Liver (tissue), 7 donors: ENCODE measurements at regions not wholly inside any gene's neighbourhood (a gene's known extent, or its start where the extent isn't known, plus 50 kb on each side); places are given as distances from the start of the nearest gene placed in this dataset.

Source experiments
- DNase-seq: peaks from one replicate; pipeline ENCODE4 v3.0.0-alpha.2; 2017; ENCODE audit warnings: low spot score
- H3K27ac ChIP-seq, 2 donors: one replicate each; pipeline ENCODE4 v1.7.0; 2013; ENCODE audit warnings: inconsistent platforms in 2 of 2, low read length in 2 of 2, control low read depth in 1 of 2, low read depth in 1 of 2, mild to moderate bottlenecking in 1 of 2
- H3K27me3 ChIP-seq, 4 donors: one replicate each; pipeline versions ENCODE4 v1.6.1 to v1.7.0; 2013; ENCODE audit warnings: low read length in 3 of 4, inconsistent platforms in 1 of 4, mild to moderate bottlenecking in 1 of 4, moderate library complexity in 1 of 4; ENCODE audit not compliant: control insufficient read depth in 4 of 4, insufficient read depth in 4 of 4
- H3K36me3 ChIP-seq, 4 donors: one replicate each; pipeline versions ENCODE4 v1.6.1 to v1.7.0; 2013; ENCODE audit warnings: low read length in 3 of 4, mild to moderate bottlenecking in 3 of 4, low read depth in 1 of 4, moderate library complexity in 1 of 4; ENCODE audit not compliant: control insufficient read depth in 4 of 4, insufficient read depth in 3 of 4
- H3K4me1 ChIP-seq, 4 donors: one replicate each; pipeline versions ENCODE4 v1.6.1 to v1.7.0; 2013; ENCODE audit warnings: low read length in 3 of 4, mild to moderate bottlenecking in 3 of 4, moderate library complexity in 1 of 4; ENCODE audit not compliant: control insufficient read depth in 4 of 4, insufficient read depth in 4 of 4
- H3K4me3 ChIP-seq, 3 donors: one replicate each; pipeline versions ENCODE4 v1.6.1 to v1.7.0; 2013; ENCODE audit warnings: low read length in 3 of 3, control low read depth in 1 of 3, low read depth in 1 of 3, mild to moderate bottlenecking in 1 of 3
- H3K9ac ChIP-seq, 2 donors: one replicate each; pipeline ENCODE4 v1.7.0; 2013; ENCODE audit warnings: low read length in 2 of 2, mild to moderate bottlenecking in 2 of 2, moderate library complexity in 2 of 2, control low read depth in 1 of 2, low read depth in 1 of 2
- H3K9me3 ChIP-seq, 4 donors: one replicate each; pipeline versions ENCODE4 v1.6.1 to v1.7.0; 2013; ENCODE audit warnings: low read length in 3 of 4; ENCODE audit not compliant: control insufficient read depth in 4 of 4
- EGR1 ChIP-seq, 2 donors: IDR thresholded peaks; 2 replicates each; pipeline ENCODE4 v1.6.1; 2016 to 2018; ENCODE audit warnings: antibody characterized with exemption in 2 of 2, low read depth in 2 of 2
- FOXA1 ChIP-seq: IDR thresholded peaks from 2 replicates; pipeline ENCODE4 v1.6.1; 2016; ENCODE audit warnings: antibody characterized with exemption
- FOXA2 ChIP-seq: IDR thresholded peaks from 2 replicates; pipeline ENCODE4 v1.6.1; 2016; ENCODE audit warnings: antibody characterized with exemption
- GABPA ChIP-seq, 2 donors: IDR thresholded peaks in 1 of 2; conservative IDR thresholded peaks in 1 of 2; 2 replicates each; pipeline ENCODE4 v1.6.1; 2016; ENCODE audit warnings: antibody characterized with exemption in 2 of 2, mild to moderate bottlenecking in 1 of 2, moderate library complexity in 1 of 2
- HNF4A ChIP-seq, 2 donors: conservative IDR thresholded peaks; 2 replicates each; pipeline ENCODE4 v1.6.1; 2016; ENCODE audit warnings: antibody characterized with exemption in 2 of 2, mild to moderate bottlenecking in 2 of 2
- HNF4G ChIP-seq: IDR thresholded peaks from 2 replicates; pipeline ENCODE4 v1.6.1; 2016; ENCODE audit warnings: antibody characterized with exemption
- JUND ChIP-seq, 2 donors: IDR thresholded peaks; 2 replicates each; pipeline ENCODE4 v1.6.1; 2016; ENCODE audit warnings: antibody characterized with exemption in 2 of 2
- NR2F2 ChIP-seq: IDR thresholded peaks from 2 replicates; pipeline ENCODE4 v1.6.1; 2016; ENCODE audit warnings: antibody characterized with exemption
- RAD21 ChIP-seq, 2 donors: IDR thresholded peaks; 2 replicates each; pipeline ENCODE4 v1.6.1; 2016; ENCODE audit warnings: antibody characterized with exemption in 2 of 2, mild to moderate bottlenecking in 2 of 2
- RXRA ChIP-seq, 2 donors: IDR thresholded peaks; 2 replicates each; pipeline ENCODE4 v1.6.1; 2017 to 2018; ENCODE audit warnings: antibody characterized with exemption in 2 of 2, mild to moderate bottlenecking in 1 of 2
- SP1 ChIP-seq: IDR thresholded peaks from 2 replicates; pipeline ENCODE4 v1.6.1; 2018; ENCODE audit warnings: antibody characterized with exemption, mild to moderate bottlenecking
- TAF1 ChIP-seq: conservative IDR thresholded peaks from 2 replicates; pipeline ENCODE4 v1.6.1; 2016; ENCODE audit warnings: antibody characterized with exemption, mild to moderate bottlenecking
- YY1 ChIP-seq: IDR thresholded peaks from 2 replicates; pipeline ENCODE4 v1.6.1; 2016; ENCODE audit warnings: antibody characterized with exemption, mild to moderate bottlenecking
- TF ChIP-seq, protein P1 (sequence below): IDR thresholded peaks from 2 replicates; pipeline ENCODE4 v1.6.1; 2016; ENCODE audit warnings: antibody characterized with exemption
- TF ChIP-seq, protein P2 (sequence below): IDR thresholded peaks from 2 replicates; pipeline ENCODE4 v1.6.1; 2016; ENCODE audit warnings: antibody characterized with exemption
- TF ChIP-seq, protein P3 (sequence below): IDR thresholded peaks from 2 replicates; pipeline ENCODE4 v1.6.1; 2016; ENCODE audit warnings: antibody characterized with exemption
- TF ChIP-seq, protein P4 (sequence below): IDR thresholded peaks from 2 replicates; pipeline ENCODE4 v1.6.1; 2016; ENCODE audit warnings: antibody characterized with exemption, mild to moderate bottlenecking
- TF ChIP-seq, protein P5 (sequence below): fragments of 150-350 bp; IDR thresholded peaks from 2 replicates; pipeline ENCODE4 v1.5.1; 2017; ENCODE audit warnings: improper control_type of control experiment, low read depth, low read length; ENCODE audit not compliant: missing input control
- donor health status: healthy.
- donor health status: healthy.
- donor health status: healthy.
- donor health status: healthy.

DNA sequence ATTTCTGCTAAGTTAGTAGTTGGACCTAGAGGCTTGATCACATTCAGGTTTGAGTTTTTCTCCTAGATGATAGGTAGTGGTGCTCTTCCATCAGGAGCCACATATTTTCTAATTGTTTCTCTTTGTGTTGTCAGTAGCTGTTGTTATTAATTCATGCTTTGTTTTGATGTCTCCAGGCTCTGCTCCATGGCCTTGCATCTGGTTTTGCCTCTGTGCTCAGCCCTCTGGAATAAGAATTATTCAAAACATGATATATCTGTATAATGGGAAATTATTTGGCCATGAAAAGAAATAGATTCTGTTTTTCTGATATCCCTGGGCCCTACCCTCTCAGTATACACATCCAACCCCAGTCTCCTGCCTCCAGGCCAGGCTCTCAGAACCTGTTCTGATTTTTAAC lies 184.8 kb downstream of the CDC5L start:
- Histone ChIP-seq H3K27ac (no peak overlapping the region), H3K9me3 (no peaks in the 10 kb centered on the region), H3K9ac (no peak overlapping the region), H3K36me3 (no peaks in the 10 kb centered on the region), H3K4me1 (no peaks in the 10 kb centered on the region), H3K4me3 (no peak overlapping the region), H3K27me3 (no peaks in the 10 kb centered on the region)
- TF ChIP-seq HNF4A (conservative IDR thresholded peaks at IDR 0.05): no peak
- TF ChIP-seq JUND (IDR thresholded peaks at IDR 0.05): no peak
- no peak for TF ChIP-seq EGR1 (IDR thresholded peaks at IDR 0.05; ENCODE audit: low read depth in 2 of 2)
- TF ChIP-seq, protein P1, sequence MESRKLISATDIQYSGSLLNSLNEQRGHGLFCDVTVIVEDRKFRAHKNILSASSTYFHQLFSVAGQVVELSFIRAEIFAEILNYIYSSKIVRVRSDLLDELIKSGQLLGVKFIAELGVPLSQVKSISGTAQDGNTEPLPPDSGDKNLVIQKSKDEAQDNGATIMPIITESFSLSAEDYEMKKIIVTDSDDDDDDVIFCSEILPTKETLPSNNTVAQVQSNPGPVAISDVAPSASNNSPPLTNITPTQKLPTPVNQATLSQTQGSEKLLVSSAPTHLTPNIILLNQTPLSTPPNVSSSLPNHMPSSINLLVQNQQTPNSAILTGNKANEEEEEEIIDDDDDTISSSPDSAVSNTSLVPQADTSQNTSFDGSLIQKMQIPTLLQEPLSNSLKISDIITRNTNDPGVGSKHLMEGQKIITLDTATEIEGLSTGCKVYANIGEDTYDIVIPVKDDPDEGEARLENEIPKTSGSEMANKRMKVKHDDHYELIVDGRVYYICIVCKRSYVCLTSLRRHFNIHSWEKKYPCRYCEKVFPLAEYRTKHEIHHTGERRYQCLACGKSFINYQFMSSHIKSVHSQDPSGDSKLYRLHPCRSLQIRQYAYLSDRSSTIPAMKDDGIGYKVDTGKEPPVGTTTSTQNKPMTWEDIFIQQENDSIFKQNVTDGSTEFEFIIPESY: no peak
- TF ChIP-seq GABPA (IDR thresholded peaks at IDR 0.05 in 1 of 2, conservative IDR thresholded peaks at IDR 0.05 in 1 of 2): no peak
- no peak for TF ChIP-seq YY1
- TF ChIP-seq SP1: no peak
- TF ChIP-seq FOXA2: no peak
- TF ChIP-seq, protein P2, sequence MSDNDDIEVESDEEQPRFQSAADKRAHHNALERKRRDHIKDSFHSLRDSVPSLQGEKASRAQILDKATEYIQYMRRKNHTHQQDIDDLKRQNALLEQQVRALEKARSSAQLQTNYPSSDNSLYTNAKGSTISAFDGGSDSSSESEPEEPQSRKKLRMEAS: no peak
- TF ChIP-seq TAF1: no peak
- TF ChIP-seq NR2F2: no peak
- TF ChIP-seq RXRA (IDR thresholded peaks at IDR 0.05): no peak
- TF ChIP-seq, protein P3, sequence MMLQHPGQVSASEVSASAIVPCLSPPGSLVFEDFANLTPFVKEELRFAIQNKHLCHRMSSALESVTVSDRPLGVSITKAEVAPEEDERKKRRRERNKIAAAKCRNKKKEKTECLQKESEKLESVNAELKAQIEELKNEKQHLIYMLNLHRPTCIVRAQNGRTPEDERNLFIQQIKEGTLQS: no peak
- TF ChIP-seq HNF4G: no peak
- TF ChIP-seq RAD21 (IDR thresholded peaks at IDR 0.05): no peak
- TF ChIP-seq FOXA1: no peak
- TF ChIP-seq, protein P4, sequence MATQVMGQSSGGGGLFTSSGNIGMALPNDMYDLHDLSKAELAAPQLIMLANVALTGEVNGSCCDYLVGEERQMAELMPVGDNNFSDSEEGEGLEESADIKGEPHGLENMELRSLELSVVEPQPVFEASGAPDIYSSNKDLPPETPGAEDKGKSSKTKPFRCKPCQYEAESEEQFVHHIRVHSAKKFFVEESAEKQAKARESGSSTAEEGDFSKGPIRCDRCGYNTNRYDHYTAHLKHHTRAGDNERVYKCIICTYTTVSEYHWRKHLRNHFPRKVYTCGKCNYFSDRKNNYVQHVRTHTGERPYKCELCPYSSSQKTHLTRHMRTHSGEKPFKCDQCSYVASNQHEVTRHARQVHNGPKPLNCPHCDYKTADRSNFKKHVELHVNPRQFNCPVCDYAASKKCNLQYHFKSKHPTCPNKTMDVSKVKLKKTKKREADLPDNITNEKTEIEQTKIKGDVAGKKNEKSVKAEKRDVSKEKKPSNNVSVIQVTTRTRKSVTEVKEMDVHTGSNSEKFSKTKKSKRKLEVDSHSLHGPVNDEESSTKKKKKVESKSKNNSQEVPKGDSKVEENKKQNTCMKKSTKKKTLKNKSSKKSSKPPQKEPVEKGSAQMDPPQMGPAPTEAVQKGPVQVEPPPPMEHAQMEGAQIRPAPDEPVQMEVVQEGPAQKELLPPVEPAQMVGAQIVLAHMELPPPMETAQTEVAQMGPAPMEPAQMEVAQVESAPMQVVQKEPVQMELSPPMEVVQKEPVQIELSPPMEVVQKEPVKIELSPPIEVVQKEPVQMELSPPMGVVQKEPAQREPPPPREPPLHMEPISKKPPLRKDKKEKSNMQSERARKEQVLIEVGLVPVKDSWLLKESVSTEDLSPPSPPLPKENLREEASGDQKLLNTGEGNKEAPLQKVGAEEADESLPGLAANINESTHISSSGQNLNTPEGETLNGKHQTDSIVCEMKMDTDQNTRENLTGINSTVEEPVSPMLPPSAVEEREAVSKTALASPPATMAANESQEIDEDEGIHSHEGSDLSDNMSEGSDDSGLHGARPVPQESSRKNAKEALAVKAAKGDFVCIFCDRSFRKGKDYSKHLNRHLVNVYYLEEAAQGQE: no peak
- TF ChIP-seq, protein P5, sequence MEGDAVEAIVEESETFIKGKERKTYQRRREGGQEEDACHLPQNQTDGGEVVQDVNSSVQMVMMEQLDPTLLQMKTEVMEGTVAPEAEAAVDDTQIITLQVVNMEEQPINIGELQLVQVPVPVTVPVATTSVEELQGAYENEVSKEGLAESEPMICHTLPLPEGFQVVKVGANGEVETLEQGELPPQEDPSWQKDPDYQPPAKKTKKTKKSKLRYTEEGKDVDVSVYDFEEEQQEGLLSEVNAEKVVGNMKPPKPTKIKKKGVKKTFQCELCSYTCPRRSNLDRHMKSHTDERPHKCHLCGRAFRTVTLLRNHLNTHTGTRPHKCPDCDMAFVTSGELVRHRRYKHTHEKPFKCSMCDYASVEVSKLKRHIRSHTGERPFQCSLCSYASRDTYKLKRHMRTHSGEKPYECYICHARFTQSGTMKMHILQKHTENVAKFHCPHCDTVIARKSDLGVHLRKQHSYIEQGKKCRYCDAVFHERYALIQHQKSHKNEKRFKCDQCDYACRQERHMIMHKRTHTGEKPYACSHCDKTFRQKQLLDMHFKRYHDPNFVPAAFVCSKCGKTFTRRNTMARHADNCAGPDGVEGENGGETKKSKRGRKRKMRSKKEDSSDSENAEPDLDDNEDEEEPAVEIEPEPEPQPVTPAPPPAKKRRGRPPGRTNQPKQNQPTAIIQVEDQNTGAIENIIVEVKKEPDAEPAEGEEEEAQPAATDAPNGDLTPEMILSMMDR: no peak
- DNase-seq: no peak

DNA sequence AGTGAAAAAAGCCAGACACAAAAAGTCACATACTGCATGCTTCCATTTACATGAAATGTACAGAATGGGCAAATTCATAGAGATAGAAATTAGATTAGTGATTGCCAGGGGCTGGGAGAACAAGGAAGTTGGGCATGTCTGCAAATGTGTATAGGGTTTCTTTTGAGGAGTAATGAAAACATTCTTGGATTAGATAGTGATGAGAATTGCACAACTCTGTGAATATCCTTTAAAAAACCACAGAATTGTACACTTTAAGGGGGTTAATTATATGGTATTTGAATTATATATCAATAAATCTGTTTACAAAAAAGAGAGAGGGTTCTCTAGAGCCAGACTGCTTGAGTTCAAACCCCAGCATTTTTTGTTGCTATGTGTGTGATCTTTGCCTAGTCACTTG lies 188.1 kb downstream of the CDC5L start:
- DNase-seq: no peak
- H3K4me1 ChIP-seq: no peaks in the 10 kb centered on the region
- H3K9ac ChIP-seq: no peak overlapping the region
- H3K36me3 ChIP-seq: no peaks in the 10 kb centered on the region
- no peaks in the 10 kb centered on the region for H3K27me3 ChIP-seq
- no peak overlapping the region for H3K27ac ChIP-seq
- no peak overlapping the region for H3K4me3 ChIP-seq
- TF ChIP-seq FOXA1: no peak
- H3K9me3 ChIP-seq: no peaks in the 10 kb centered on the region
